ENCODE measurements at regions not wholly inside any gene's neighbourhood (a gene's known extent, or its start where the extent isn't known, plus 50 kb on each side); places are given as distances from the start of the nearest gene placed in this dataset.
"Not testable (repeated sequence)": the region's sequence is repeated elsewhere in the genome, so short reads cannot be mapped to it uniquely, and the experiment has no call there.

DNA sequence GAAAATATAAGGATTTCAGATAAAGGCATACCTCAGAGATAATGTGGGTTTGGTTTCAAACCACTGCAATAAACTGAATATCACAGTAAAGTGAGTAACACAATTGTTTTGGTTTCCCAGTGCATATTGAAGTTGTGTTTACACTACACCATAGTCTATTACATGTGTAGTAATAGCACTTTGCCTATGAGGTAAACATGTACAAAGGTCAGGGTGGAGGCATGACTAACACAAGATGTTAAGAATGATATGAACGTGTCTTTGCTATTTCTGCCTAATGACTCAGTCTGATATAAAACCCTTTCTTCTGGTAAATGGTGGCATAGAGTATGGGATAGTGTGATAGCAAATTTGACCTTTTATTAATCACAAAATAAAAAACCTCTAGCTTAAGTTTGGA, 621.5 kb upstream of the ADGRL2 start:
- TF ChIP-seq, protein P1, sequence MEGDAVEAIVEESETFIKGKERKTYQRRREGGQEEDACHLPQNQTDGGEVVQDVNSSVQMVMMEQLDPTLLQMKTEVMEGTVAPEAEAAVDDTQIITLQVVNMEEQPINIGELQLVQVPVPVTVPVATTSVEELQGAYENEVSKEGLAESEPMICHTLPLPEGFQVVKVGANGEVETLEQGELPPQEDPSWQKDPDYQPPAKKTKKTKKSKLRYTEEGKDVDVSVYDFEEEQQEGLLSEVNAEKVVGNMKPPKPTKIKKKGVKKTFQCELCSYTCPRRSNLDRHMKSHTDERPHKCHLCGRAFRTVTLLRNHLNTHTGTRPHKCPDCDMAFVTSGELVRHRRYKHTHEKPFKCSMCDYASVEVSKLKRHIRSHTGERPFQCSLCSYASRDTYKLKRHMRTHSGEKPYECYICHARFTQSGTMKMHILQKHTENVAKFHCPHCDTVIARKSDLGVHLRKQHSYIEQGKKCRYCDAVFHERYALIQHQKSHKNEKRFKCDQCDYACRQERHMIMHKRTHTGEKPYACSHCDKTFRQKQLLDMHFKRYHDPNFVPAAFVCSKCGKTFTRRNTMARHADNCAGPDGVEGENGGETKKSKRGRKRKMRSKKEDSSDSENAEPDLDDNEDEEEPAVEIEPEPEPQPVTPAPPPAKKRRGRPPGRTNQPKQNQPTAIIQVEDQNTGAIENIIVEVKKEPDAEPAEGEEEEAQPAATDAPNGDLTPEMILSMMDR (conservative IDR thresholded peaks at IDR 0.05; ENCODE audit: low read depth, low read length) = no peak
- H3K4me3 ChIP-seq (ENCODE audit: low read depth, low read length) = no peak overlapping the region
- peak; percentile 45 for DNase-seq (ENCODE audit: low read depth)

DNA sequence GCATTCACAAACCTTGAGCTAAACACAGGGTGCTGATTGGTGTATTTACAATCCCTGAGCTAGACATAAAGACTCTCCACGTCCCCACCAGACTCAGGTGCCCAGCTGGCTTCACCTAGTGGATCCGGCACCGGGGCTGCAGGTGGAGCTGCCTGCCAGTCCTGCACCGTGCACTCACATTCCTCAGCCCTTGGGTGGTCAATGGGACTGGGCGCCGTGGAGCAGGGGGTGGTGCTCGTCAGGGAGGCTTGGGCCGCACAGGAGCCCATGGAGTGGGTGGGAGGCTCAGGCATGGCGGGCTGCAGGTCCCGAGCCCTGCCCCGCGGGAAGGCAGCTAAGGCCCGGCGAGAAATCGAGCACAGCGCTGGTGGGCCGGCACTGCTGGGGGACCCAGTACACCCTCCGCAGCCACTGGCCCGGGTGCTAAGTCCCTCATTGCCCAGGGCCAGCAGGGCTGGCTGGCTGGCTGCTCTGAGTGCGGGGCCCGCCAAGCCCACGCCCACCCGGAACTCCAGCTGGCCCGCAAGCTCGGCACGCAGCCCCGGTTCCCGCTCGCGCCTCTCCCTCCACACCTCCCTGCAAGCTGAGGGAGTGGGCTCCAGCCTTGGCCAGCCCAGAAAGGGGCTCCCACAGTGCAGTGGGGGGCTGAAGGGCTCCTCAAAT, 622.2 kb upstream of the ADGRL2 start:
- DNase-seq (ENCODE audit: low read depth); H3K4me3 ChIP-seq (ENCODE audit: low read depth, low read length): not testable (repeated sequence)

DNA sequence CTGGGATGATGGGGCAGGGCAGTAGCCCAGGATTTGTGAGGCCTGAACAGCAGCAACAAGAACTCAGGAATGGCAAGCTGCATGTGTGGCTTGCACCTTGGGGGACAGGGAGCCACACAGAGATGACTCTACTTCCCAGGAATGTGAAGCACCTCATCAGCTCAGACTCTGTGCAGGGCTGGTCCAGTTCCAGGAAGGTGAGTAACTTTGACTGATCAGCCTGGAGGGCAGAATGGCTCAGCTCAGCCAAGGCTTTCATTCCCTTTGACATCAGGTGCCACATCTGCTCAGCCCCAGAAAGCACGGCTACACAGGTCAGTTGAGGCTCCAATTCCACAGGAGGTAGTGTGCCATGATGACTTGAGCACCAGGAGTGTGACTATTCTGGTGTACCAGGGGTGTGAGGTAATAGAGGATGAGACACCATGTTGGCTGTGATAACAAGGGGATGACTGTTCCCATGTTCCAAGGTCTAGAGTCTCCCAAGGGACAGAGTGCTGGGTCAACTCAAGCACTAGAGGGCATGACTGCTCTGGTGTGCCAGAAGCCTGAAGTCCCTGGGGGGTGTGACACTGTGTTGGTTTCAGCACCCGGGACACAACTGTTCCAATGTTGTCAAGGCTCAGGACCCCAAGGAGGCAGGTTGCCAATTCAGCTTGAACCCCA, 625.8 kb upstream of the ADGRL2 start:
- peak; percentile 84 for DNase-seq (ENCODE audit: low read depth)
- H3K4me3 ChIP-seq (ENCODE audit: low read depth, low read length) = no peak overlapping the region
- TF ChIP-seq, protein P1 (conservative IDR thresholded peaks at IDR 0.05; ENCODE audit: low read depth, low read length) = peak; percentile 29

DNA sequence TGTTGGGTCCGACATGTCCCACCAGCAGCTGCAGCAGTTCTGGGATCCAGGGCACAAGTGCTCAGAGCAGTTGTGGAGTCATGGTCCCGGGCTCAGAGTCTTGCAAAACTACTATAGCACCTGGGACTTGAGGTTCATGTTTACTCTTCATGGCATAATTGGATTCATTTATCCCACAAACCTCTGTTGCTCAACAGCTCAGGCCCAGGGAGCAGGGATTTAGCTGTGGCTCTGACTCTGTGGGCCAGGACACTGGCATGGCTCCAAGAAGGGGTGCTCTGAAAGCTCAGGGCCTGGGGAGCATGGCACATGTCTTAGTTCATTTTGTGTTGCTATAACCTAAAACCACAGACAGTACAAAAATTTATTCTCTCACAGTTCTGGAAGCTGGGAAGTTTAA, 626.7 kb upstream of the ADGRL2 start:
- TF ChIP-seq, protein P1 (conservative IDR thresholded peaks at IDR 0.05; ENCODE audit: low read depth, low read length) = no peak
- DNase-seq (ENCODE audit: low read depth) = no peak
- H3K4me3 ChIP-seq (ENCODE audit: low read depth, low read length) = no peak overlapping the region

DNA sequence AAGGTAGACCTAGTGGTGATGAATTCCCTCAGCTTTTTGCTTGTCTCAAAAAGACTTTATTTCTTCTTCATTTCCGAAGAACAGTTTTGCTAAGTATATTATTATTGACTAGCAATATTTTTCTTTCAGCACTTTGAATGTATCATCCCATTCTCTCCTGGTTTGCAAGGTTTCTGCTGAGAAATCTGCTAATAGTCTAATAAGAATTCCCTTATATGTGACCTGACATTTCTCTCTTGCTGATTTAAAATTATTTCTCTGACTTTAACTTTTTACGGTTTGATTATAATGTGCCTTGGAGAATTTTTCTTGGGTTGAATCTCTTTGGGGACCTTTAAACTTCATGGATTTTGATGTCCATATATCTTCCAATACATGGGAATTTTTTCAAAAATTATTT, 628.3 kb upstream of the ADGRL2 start:
- TF ChIP-seq, protein P1 (conservative IDR thresholded peaks at IDR 0.05; ENCODE audit: low read depth, low read length) = no peak
- no peak for DNase-seq (ENCODE audit: low read depth)
- H3K4me3 ChIP-seq (ENCODE audit: low read depth, low read length) = no peak overlapping the region

DNA sequence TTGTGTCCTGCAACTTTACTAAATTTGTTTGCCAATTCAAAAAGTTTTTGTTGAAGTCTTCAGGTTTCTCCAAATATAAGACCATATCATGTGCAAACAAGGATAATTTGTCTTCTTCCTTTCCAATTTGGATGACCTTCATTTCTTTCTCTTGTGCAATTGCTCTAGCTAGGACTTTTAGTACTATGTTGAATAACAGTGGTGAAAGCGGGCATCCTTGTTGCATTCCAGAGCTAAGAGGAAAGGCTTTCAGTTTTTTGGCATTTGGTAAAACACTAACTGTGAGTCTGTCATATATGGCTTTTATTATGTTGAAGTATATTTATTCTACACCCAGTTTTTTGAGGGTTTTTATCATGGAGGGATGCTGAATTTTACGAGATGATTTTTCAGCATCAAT, 630.0 kb upstream of the ADGRL2 start:
- DNase-seq (ENCODE audit: low read depth) = no peak
- TF ChIP-seq, protein P1 (conservative IDR thresholded peaks at IDR 0.05; ENCODE audit: low read depth, low read length) = no peak
- H3K4me3 ChIP-seq (ENCODE audit: low read depth, low read length) = no peak overlapping the region

DNA sequence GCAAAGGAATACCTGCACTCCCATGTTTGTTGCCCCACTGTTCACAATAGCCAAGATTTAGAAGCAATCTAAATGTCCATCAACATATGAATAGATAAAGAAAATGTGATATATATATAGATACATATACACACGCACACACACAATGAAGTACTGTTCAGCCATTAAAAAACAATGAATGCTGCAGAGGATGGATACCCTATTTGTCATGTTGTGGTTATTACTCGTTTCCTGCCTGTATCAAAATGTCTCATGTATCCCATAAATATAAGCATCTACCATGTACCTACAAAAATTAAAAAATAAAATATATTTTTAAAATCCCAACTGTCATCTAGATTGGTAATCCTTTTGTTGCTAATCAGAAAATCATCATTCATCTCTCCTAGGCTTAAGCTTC, 634.8 kb upstream of the ADGRL2 start:
- H3K4me3 ChIP-seq (ENCODE audit: low read depth, low read length) = no peak overlapping the region
- TF ChIP-seq, protein P1 (conservative IDR thresholded peaks at IDR 0.05; ENCODE audit: low read depth, low read length) = no peak
- no peak for DNase-seq (ENCODE audit: low read depth)

Data from epithelial cell of proximal tubule (primary cell).